Endodermal cell (in vitro differentiated cells): ENCODE measurements at regions not wholly inside any gene's neighbourhood (a gene's known extent, or its start where the extent isn't known, plus 50 kb on each side); places are given as distances from the start of the nearest gene placed in this dataset.

ENCODE experiments used
- DNase-seq: peaks from one replicate; pipeline ENCODE4 v3.0.0-alpha.2; 2017
- H3K27ac ChIP-seq: 2 replicates; pipeline ENCODE4 v1.5.1; 2013; ENCODE audit warnings: mild to moderate bottlenecking, low read depth, low read length, moderate library complexity
- H3K27me3 ChIP-seq: 2 replicates; pipeline ENCODE4 v1.6.1; 2013; ENCODE audit warnings: mild to moderate bottlenecking, low read length, moderate library complexity; ENCODE audit not compliant: insufficient read depth, control insufficient read depth, poor library complexity, severe bottlenecking
- H3K36me3 ChIP-seq: 2 replicates; pipeline ENCODE4 v1.7.0; 2013; ENCODE audit warnings: mild to moderate bottlenecking, low read length, moderate library complexity; ENCODE audit not compliant: control insufficient read depth, insufficient read depth
- H3K4me1 ChIP-seq: one replicate; pipeline ENCODE4 v1.7.0; 2013; ENCODE audit warnings: low read length; ENCODE audit not compliant: control insufficient read depth, insufficient read depth
- H3K4me3 ChIP-seq: 2 replicates; pipeline ENCODE4 v1.5.1; 2013; ENCODE audit warnings: mild to moderate bottlenecking, low read length, moderate library complexity
- H3K9ac ChIP-seq: 2 replicates; pipeline ENCODE4 v1.6.1; 2013; ENCODE audit warnings: mild to moderate bottlenecking, low read length, moderate library complexity; ENCODE audit not compliant: poor library complexity, severe bottlenecking; ENCODE audit errors: extremely low read depth
- H3K9me3 ChIP-seq: 2 replicates; pipeline ENCODE4 v1.6.1; 2013; ENCODE audit warnings: mild to moderate bottlenecking, low read length, moderate library complexity; ENCODE audit not compliant: control insufficient read depth
- H3K27ac Mint-ChIP-seq: 2 replicates; pipeline ENCODE4 v1.8.0; 2020; ENCODE audit warnings: mixed read lengths
- H3K27me3 Mint-ChIP-seq: 2 replicates; pipeline ENCODE4 v1.8.0; 2021; ENCODE audit warnings: mild to moderate bottlenecking, mixed read lengths; ENCODE audit not compliant: insufficient read depth
- H3K36me3 Mint-ChIP-seq: 2 replicates; pipeline ENCODE4 v1.8.0; 2020; ENCODE audit warnings: low read depth, mixed read lengths
- H3K4me1 Mint-ChIP-seq: 2 replicates; pipeline ENCODE4 v1.8.0; 2020; ENCODE audit warnings: mixed read lengths
- H3K4me3 Mint-ChIP-seq: 2 replicates; pipeline ENCODE4 v1.8.0; 2020; ENCODE audit warnings: mild to moderate bottlenecking, moderate library complexity, mixed read lengths
- H3K9me3 Mint-ChIP-seq: 2 replicates; pipeline ENCODE4 v1.8.0; 2020; ENCODE audit warnings: mild to moderate bottlenecking, mixed read lengths
- CTCF ChIP-seq: fragments of 200-600 bp; sonication (generic); conservative IDR thresholded peaks from 2 replicates; pipeline ENCODE4 v1.5.0; 2021; ENCODE audit warnings: antibody characterized with exemption, mild to moderate bottlenecking
- WGBS, 2 experiments: methylation state at CpG; one replicate each; pipeline versions ENCODE4 v1.1.5 to v1.1.7; 2013; ENCODE audit warnings: missing lambda C conversion rate in 2 of 2, mixed read lengths in 1 of 2; ENCODE audit not compliant: insufficient coverage in 1 of 2, insufficient read length in 1 of 2; 5-methylcytosine and 5-hydroxymethylcytosine counted together

GRCh38 chr17:17400566-17401184 lies 76.1 kb upstream of the MED9 start:
- Histone ChIP-seq H3K4me1 (no peaks in the 10 kb centered on the region), H3K27me3 (no peaks in the 10 kb centered on the region), H3K9me3 (no peaks in the 10 kb centered on the region), H3K9ac (no peak overlapping the region), H3K36me3 (no peaks in the 10 kb centered on the region), H3K4me3 (no peak overlapping the region), H3K27ac (no peak overlapping the region)
- no peak for TF ChIP-seq CTCF
- Mint-ChIP-seq H3K27me3 (peaks cover 10% of the 10 kb centered on the region), H3K27ac (no peak overlapping the region), H3K4me1 (peaks cover 13% of the 10 kb centered on the region), H3K9me3 (peaks cover 2% of the 10 kb centered on the region), H3K36me3 (no peaks in the 10 kb centered on the region), H3K4me3 (no peak overlapping the region)
- 88 to 93% methylated on average over 8 to 14 of the region's 14 CpGs for WGBS, 2 experiments
- DNase-seq: no peak

GRCh38 chr17:17401271-17401781 lies 75.5 kb upstream of the MED9 start:
- peak; percentile 86 for DNase-seq
- Histone ChIP-seq H3K27me3 (no peaks in the 10 kb centered on the region), H3K36me3 (no peaks in the 10 kb centered on the region), H3K4me1 (no peaks in the 10 kb centered on the region), H3K27ac (no peak overlapping the region), H3K9ac (no peak overlapping the region), H3K4me3 (no peak overlapping the region), H3K9me3 (no peaks in the 10 kb centered on the region)
- Mint-ChIP-seq H3K4me3 (no peak overlapping the region), H3K27ac (no peak overlapping the region), H3K9me3 (peaks cover 1% of the 10 kb centered on the region), H3K36me3 (no peaks in the 10 kb centered on the region), H3K4me1 (peaks cover 13% of the 10 kb centered on the region), H3K27me3 (peaks cover 6% of the 10 kb centered on the region)
- WGBS, 2 experiments: 78 to 79% methylated on average over 12 of the region's 12 CpGs
- peak; percentile 70 for TF ChIP-seq CTCF

DNA sequence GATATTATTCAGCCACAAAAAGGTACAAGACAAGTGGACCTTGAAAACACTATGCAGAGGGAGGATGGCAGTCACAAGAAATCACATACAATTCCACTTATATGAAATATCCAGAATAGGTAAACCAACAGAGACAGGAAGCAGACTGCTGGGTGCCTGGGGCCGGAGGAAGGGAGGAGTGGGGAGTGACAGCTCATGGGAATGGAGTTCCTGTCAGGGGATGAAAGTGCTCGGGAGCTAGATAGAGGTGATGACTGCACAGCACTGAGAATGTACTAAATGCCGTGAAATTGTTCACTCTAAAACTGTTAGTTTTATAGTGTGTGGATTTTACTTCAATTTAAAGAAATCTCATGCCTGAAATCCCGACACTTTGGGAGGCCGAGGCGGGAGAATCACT lies 74.2 kb upstream of the MED9 start:
- no peak for TF ChIP-seq CTCF
- no peak for DNase-seq
- Mint-ChIP-seq H3K27me3 (peaks cover 4% of the 10 kb centered on the region), H3K27ac (no peak overlapping the region), H3K9me3 (no peaks in the 10 kb centered on the region), H3K4me1 (peaks cover 13% of the 10 kb centered on the region), H3K36me3 (no peaks in the 10 kb centered on the region), H3K4me3 (no peak overlapping the region)
- Histone ChIP-seq H3K9me3 (no peaks in the 10 kb centered on the region), H3K4me1 (no peaks in the 10 kb centered on the region), H3K36me3 (no peaks in the 10 kb centered on the region), H3K9ac (no peak overlapping the region), H3K27ac (no peak overlapping the region), H3K4me3 (no peak overlapping the region), H3K27me3 (no peaks in the 10 kb centered on the region)
- 86 to 89% methylated on average over 4 to 6 of the region's 6 CpGs for WGBS, 2 experiments
